Stomach (tissue), 8 donors: ENCODE measurements at regions not wholly inside any gene's neighbourhood (a gene's known extent, or its start where the extent isn't known, plus 50 kb on each side); places are given as distances from the start of the nearest gene placed in this dataset.

Source experiments
- DNase-seq, 2 donors: peaks; one replicate each; pipeline versions ENCODE4 v3.0.0 to v3.0.0-alpha.2; 2013 to 2019
- H3K27ac ChIP-seq, 5 donors: fragments of 200-600 bp in 4 of 5; sonication (generic) in 4 of 5; one replicate each; pipeline ENCODE4 v1.5.1; 2013 to 2019; ENCODE audit warnings: mild to moderate bottlenecking in 1 of 5, moderate library complexity in 1 of 5
- H3K27me3 ChIP-seq, 3 donors: fragments of 200-600 bp; sonication (generic); one replicate each; pipeline ENCODE4 v1.5.1; 2017 to 2019; ENCODE audit warnings: mixed run types in 1 of 3
- H3K36me3 ChIP-seq, 4 donors: fragments of 200-600 bp; sonication (generic); 1 replicate in 3 of 4; 2 replicates in 1 of 4; pipeline ENCODE4 v1.5.1; 2016 to 2019
- H3K4me1 ChIP-seq, 4 donors: fragments of 200-600 bp; sonication (generic); one replicate each; pipeline ENCODE4 v1.5.1; 2016 to 2019
- H3K4me3 ChIP-seq, 4 donors: fragments of 200-600 bp; sonication (generic) in 3 of 4; one replicate each; pipeline ENCODE4 v1.5.1; 2016 to 2019; ENCODE audit warnings: mild to moderate bottlenecking in 1 of 4
- H3K9me3 ChIP-seq, 4 donors: fragments of 200-600 bp; sonication (generic); one replicate each; pipeline ENCODE4 v1.5.1; 2016 to 2019
- EP300 ChIP-seq: sonication (generic); formaldehyde crosslinking; IDR thresholded peaks from one replicate; pipeline ENCODE4 v1.6.1; 2017; ENCODE audit warnings: antibody characterized with exemption
- POLR2A ChIP-seq, 4 donors: fragments of 450-650 bp; IDR thresholded peaks; one replicate each; pipeline ENCODE4 v1.6.1; 2016; ENCODE audit warnings: antibody characterized with exemption in 4 of 4, control low read depth in 2 of 4, mild to moderate bottlenecking in 1 of 4, moderate library complexity in 1 of 4
- POLR2AphosphoS5 ChIP-seq, 3 donors: sonication (generic); formaldehyde crosslinking; IDR thresholded peaks; one replicate each; pipeline ENCODE4 v1.6.1; 2016; ENCODE audit warnings: antibody characterized with exemption in 3 of 3
- WGBS, 5 donors: extraction: QIAGEN DNeasy Blood & Tissue Kit in 3 of 5; methylation state at CpG; one replicate each; pipeline versions ENCODE4 v1.1.5 to v1.1.7; 2013 to 2018; 5-methylcytosine and 5-hydroxymethylcytosine counted together
- intact Hi-C: fragments of 100-400 bp; cut with DNase I; formaldehyde crosslinking; loops from one replicate; pipeline ENCODE4 v1.15.1; 2023; ENCODE audit warnings: low total_unique reads
- TF ChIP-seq, protein P1 (sequence below), 7 experiments: fragments of 450-650 bp in 4 of 7; fragments of 200-600 bp in 3 of 7; sonication (generic) in 3 of 7; IDR thresholded peaks; one replicate each; pipeline ENCODE4 v1.5.1; 2016 to 2019; ENCODE audit warnings: antibody characterized with exemption in 7 of 7, control low read depth in 2 of 7, mild to moderate bottlenecking in 1 of 7
- donor health status: healthy with polysubstance abuse.
- donor health status: Bipolar disorder and iron deficiency.
- donor health status: healthy.

DNA sequence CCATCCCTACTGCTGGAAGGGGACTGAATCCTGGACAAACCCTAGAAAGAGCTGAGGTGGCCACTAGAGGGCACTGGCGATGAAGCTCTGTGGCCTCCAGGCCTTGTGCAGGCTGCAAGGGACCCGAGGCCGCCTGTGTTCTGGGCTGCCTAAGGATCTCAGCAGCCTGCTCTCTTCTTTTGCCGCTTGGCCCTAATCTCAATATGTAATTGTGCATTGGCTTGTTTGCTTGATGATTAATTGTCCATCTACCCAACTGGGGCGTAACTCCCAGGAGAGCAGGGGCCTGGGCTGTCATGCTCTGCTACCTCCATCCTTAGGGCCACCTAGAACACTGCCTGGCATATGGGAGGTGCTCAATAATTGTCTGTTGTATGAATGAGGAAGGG, 73.8 kb downstream of the SYNE3 start:
- no peak overlapping the region for H3K27ac ChIP-seq
- no peaks in the 10 kb centered on the region for H3K9me3 ChIP-seq
- H3K27me3 ChIP-seq = no peaks in the 10 kb centered on the region
- TF ChIP-seq EP300 = no peak
- TF ChIP-seq POLR2AphosphoS5 (IDR thresholded peaks at IDR 0.05) = peak in 1 of 3 donors; percentile 60
- TF ChIP-seq, protein P1, sequence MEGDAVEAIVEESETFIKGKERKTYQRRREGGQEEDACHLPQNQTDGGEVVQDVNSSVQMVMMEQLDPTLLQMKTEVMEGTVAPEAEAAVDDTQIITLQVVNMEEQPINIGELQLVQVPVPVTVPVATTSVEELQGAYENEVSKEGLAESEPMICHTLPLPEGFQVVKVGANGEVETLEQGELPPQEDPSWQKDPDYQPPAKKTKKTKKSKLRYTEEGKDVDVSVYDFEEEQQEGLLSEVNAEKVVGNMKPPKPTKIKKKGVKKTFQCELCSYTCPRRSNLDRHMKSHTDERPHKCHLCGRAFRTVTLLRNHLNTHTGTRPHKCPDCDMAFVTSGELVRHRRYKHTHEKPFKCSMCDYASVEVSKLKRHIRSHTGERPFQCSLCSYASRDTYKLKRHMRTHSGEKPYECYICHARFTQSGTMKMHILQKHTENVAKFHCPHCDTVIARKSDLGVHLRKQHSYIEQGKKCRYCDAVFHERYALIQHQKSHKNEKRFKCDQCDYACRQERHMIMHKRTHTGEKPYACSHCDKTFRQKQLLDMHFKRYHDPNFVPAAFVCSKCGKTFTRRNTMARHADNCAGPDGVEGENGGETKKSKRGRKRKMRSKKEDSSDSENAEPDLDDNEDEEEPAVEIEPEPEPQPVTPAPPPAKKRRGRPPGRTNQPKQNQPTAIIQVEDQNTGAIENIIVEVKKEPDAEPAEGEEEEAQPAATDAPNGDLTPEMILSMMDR (IDR thresholded peaks at IDR 0.05) = peak in 5 of 7 experiments; percentile 59 to 91 (median 76)
- DNase-seq = peak; percentile 84 to 95
- intact Hi-C loops = loop anchor here (5.0 kb wide), 1 partner anchor 85 kb away; no protein-coding TSS in a partner anchor
- no peak overlapping the region for H3K4me3 ChIP-seq
- WGBS, 5 donors = 15 to 23% (median 18%) methylated on average over 3 to 5 of the region's 5 CpGs
- H3K4me1 ChIP-seq = peaks cover 0 to 5% (median 0%) of the 10 kb centered on the region in 4 donors
- H3K36me3 ChIP-seq = peaks cover 0 to 61% (median 33%) of the 10 kb centered on the region in 4 donors

DNA sequence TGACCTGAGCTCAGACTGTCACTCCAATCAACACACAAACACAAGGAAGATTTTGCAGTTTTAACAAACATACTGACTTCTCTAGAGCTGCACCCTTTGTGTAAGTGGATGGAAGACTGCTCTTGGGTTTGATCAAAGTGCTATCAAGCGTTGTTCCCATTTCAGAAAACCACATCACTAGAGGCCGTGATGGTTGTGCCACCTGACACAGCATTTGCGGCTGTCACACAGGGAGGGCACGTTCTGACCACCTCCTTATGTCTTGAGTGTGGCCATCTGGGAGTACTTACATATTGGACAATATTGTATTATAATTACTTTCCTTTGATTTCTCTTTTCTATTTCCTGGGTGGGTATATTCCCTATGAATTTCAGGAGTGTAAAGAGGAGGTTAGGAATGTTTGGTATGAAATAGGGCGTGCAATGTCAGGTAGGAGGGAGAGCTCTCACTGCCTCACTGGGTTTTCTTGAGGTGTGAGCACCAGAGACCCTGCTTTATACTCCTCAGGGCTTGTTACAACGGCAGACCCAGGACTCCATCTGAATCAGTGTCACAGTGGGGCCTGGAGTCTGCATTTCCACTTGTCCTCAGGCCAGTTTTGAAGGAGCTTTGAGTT, 74.3 kb downstream of the SYNE3 start:
- intact Hi-C loops = loop anchor here (5.0 kb wide), 1 partner anchor 85 kb away; no protein-coding TSS in a partner anchor
- Histone ChIP-seq H3K27ac (no peak overlapping the region), H3K36me3 (peaks cover 0 to 60% (median 34%) of the 10 kb centered on the region in 4 donors)

DNA sequence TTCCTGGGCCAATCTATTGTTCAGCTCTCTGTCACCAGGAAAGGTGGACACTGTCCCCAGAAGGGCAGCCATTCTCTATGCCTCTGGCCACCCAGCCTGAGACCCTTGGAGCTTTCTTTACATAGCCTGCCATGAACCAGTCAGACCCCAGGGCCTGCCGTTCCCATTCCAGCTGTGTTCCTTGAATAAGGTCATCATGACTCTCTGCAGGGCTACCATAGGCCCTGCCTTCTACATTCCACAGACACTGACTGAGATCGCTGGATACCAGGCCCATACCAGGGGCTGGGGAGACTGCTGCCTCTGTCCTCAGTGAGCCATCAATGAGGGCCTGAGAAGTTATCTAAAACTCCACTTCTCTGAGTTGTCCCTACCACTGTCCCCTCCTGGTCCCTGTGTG, 75.5 kb downstream of the SYNE3 start:
- DNase-seq = no peak
- Histone ChIP-seq H3K36me3 (peaks cover 0 to 64% (median 41%) of the 10 kb centered on the region in 4 donors), H3K4me3 (no peak overlapping the region), H3K4me1 (peaks cover 0 to 5% (median 0%) of the 10 kb centered on the region in 4 donors), H3K9me3 (no peaks in the 10 kb centered on the region), H3K27me3 (no peaks in the 10 kb centered on the region), H3K27ac (no peak overlapping the region)
- 55 to 79% (median 74%) methylated on average over 2 of the region's 2 CpGs for WGBS, 5 donors
- intact Hi-C loops = loop anchor here (5.0 kb wide), 1 partner anchor 86 kb away; no protein-coding TSS in a partner anchor
- TF ChIP-seq EP300 (no peak), POLR2A (IDR thresholded peaks at IDR 0.05) (no peak), POLR2AphosphoS5 (IDR thresholded peaks at IDR 0.05) (no peak)
- TF ChIP-seq, protein P1 (IDR thresholded peaks at IDR 0.05) = no peak

More for the DNA sequence above, 74.3 kb downstream of the SYNE3 start:
- H3K9me3 ChIP-seq = no peaks in the 10 kb centered on the region
- TF ChIP-seq, protein P1 (IDR thresholded peaks at IDR 0.05) = no peak
- TF ChIP-seq POLR2AphosphoS5 (IDR thresholded peaks at IDR 0.05) = no peak
- TF ChIP-seq EP300 = no peak
- TF ChIP-seq POLR2A (IDR thresholded peaks at IDR 0.05) = no peak
- no peaks in the 10 kb centered on the region for H3K27me3 ChIP-seq
- 65 to 75% (median 71%) methylated on average over 6 of the region's 6 CpGs for WGBS, 5 donors
- peaks cover 0 to 5% (median 0%) of the 10 kb centered on the region in 4 donors for H3K4me1 ChIP-seq
- no peak overlapping the region for H3K4me3 ChIP-seq
- no peak for DNase-seq

DNA sequence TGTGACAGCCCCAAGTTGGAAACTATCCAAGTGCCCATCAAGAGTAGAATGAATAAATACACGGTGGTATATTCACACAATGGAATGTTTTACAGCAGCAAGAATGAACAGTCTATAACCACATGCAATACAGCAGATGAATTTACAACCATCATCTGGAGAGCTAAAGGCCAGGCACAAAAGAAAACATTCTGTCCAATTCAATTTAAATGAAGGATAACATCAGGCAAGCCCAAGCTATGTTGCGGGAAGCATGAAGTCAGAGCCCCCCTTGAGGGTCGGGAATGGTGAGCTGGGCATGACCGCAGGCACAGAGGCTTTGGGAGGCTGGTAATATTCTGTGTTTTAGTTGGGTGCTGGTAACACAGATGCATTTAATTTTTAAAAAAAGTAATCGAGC, 76.0 kb downstream of the SYNE3 start:
- peaks cover 0 to 62% (median 41%) of the 10 kb centered on the region in 4 donors for H3K36me3 ChIP-seq
- H3K27ac ChIP-seq = no peak overlapping the region
- intact Hi-C loops = loop anchor here (5.0 kb wide), 1 partner anchor 87 kb away; no protein-coding TSS in a partner anchor
- TF ChIP-seq, protein P1 (IDR thresholded peaks at IDR 0.05) = no peak
- no peak for TF ChIP-seq POLR2AphosphoS5 (IDR thresholded peaks at IDR 0.05)
- no peak for TF ChIP-seq EP300
- TF ChIP-seq POLR2A (IDR thresholded peaks at IDR 0.05) = no peak
- no peaks in the 10 kb centered on the region for H3K27me3 ChIP-seq
- 73 to 81% (median 73%) methylated on average over 5 of the region's 5 CpGs for WGBS, 5 donors
- H3K4me3 ChIP-seq = no peak overlapping the region
- no peak for DNase-seq
- no peaks in the 10 kb centered on the region for H3K9me3 ChIP-seq
- peaks cover 0 to 5% (median 0%) of the 10 kb centered on the region in 4 donors for H3K4me1 ChIP-seq
